OCI-LY1 (cell line): ENCODE measurements at regions not wholly inside any gene's neighbourhood (a gene's known extent, or its start where the extent isn't known, plus 50 kb on each side); places are given as distances from the start of the nearest gene placed in this dataset.

Experiments
- H2AFZ ChIP-seq: fragments of 200-600 bp; sonication (generic), shearing (Covaris generic); 2 replicates; pipeline ENCODE4 v1.6.0; 2014; ENCODE audit warnings: antibody characterized with exemption, mild to moderate bottlenecking, low read length
- H3F3A ChIP-seq: fragments of 200-600 bp; sonication (generic), shearing (Covaris generic); 2 replicates; pipeline ENCODE4 v1.6.0; 2014; ENCODE audit warnings: mild to moderate bottlenecking, antibody characterized with exemption, low read length, moderate library complexity; ENCODE audit not compliant: insufficient read depth
- H3K27ac ChIP-seq: fragments of 200-600 bp; sonication (generic); 2 replicates; pipeline ENCODE4 v1.5.1; 2014; ENCODE audit warnings: low read length, mixed run types, mild to moderate bottlenecking, low read depth; ENCODE audit not compliant: poor library complexity, severe bottlenecking
- H3K27me3 ChIP-seq: fragments of 200-600 bp; sonication (generic); 2 replicates; pipeline ENCODE4 v1.6.0; 2014; ENCODE audit warnings: antibody characterized with exemption, mild to moderate bottlenecking, low read length, moderate library complexity; ENCODE audit not compliant: insufficient read depth
- H3K36me3 ChIP-seq: fragments of 200-600 bp; sonication (generic); 2 replicates; pipeline ENCODE4 v1.6.1; 2014; ENCODE audit warnings: mild to moderate bottlenecking, antibody characterized with exemption, low read length, moderate library complexity, mixed read lengths; ENCODE audit not compliant: insufficient read depth
- H3K4me1 ChIP-seq: fragments of 200-600 bp; sonication (generic); 2 replicates; pipeline ENCODE4 v1.5.1; 2014; ENCODE audit warnings: mild to moderate bottlenecking, low read length, moderate library complexity; ENCODE audit not compliant: insufficient read depth, severe bottlenecking
- H3K4me2 ChIP-seq: fragments of 200-600 bp; sonication (generic), shearing (Covaris generic); 2 replicates; pipeline ENCODE4 v1.6.1; 2014; ENCODE audit warnings: low read length
- H3K4me3 ChIP-seq: fragments of 200-600 bp; sonication (generic); 2 replicates; pipeline ENCODE4 v1.5.1; 2014; ENCODE audit warnings: low read length, low read depth, mild to moderate bottlenecking, mixed read lengths; ENCODE audit not compliant: poor library complexity, severe bottlenecking
- H3K79me2 ChIP-seq: fragments of 200-600 bp; shearing (Covaris generic); 2 replicates; pipeline ENCODE4 v1.6.1; 2016; ENCODE audit warnings: mixed run types, low read length, mixed read lengths; ENCODE audit not compliant: insufficient read depth
- H3K9ac ChIP-seq: fragments of 200-600 bp; sonication (generic), shearing (Covaris generic); 2 replicates; pipeline ENCODE4 v1.6.1; 2014; ENCODE audit warnings: mild to moderate bottlenecking, low read length, mixed read lengths
- H3K9me2 ChIP-seq: fragments of 200-600 bp; sonication (generic), shearing (Covaris generic); 2 replicates; pipeline ENCODE4 v1.6.1; 2014; ENCODE audit warnings: low read depth, mild to moderate bottlenecking, low read length, mixed read lengths
- H3K9me3 ChIP-seq: fragments of 200-600 bp; shearing (Covaris generic); 2 replicates; pipeline ENCODE4 v1.6.1; 2014; ENCODE audit warnings: low read length, mixed read lengths
- H4K20me1 ChIP-seq: fragments of 200-600 bp; sonication (generic), shearing (Covaris generic); 2 replicates; pipeline ENCODE4 v1.6.0; 2016; ENCODE audit warnings: mild to moderate bottlenecking, low read length; ENCODE audit not compliant: insufficient read depth
- EZH2 ChIP-seq: fragments of 200-600 bp; sonication (generic), shearing (Covaris generic); IDR thresholded peaks from 2 replicates; pipeline ENCODE4 v1.8.0; 2017; ENCODE audit warnings: borderline replicate concordance, mixed run types, mild to moderate bottlenecking, antibody characterized with exemption, low read length, moderate library complexity, mixed read lengths
- TF ChIP-seq, protein P1 (sequence below): fragments of 200-600 bp; sonication (generic), shearing (Covaris generic); IDR thresholded peaks from 2 replicates; pipeline ENCODE4 v1.5.1; 2017; ENCODE audit warnings: mild to moderate bottlenecking, antibody characterized with exemption, low read length, moderate library complexity, mixed read lengths

DNA sequence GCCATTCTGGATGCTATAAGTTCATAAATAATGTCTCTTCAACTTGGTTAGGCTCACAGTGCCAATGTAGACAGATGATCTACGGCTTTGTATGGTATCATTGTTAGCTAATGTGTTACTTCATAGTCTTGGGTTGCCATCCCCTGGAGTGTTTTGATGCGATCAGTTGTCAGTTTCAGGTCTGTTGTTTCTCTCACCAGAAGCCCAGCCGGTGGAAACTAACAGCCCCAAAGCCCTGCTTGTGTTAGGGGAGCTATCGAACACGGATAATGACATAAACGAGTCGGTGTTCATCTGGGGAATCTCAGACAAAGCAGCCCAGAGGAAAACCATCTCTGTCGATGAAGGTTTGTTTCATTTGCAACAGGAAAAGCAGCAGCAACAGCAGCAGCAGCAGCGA, 107.4 kb upstream of the ANKFN1 start:
- no peaks in the 10 kb centered on the region for H3K4me1 ChIP-seq

DNA sequence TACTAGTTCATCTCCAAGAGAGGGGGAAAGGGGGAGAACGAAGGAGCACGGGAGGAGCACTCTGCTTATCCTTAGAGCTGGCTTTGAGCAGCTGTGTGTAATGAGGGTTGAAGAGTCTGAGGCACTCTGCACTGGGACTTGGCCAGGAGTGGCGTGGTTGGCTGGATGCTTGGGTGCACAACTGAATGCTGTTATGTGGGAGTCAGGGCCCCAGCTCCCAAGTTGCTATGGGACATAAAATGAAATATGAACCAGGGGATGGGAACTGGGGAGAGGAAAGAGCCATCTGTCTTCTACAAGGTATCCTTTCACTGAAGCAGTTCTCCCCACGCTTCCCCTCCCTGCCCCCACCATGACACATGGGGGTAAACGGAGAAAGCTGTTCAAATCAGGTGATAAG, 105.9 kb upstream of the ANKFN1 start:
- TF ChIP-seq EZH2, result no peak
- TF ChIP-seq, protein P1, sequence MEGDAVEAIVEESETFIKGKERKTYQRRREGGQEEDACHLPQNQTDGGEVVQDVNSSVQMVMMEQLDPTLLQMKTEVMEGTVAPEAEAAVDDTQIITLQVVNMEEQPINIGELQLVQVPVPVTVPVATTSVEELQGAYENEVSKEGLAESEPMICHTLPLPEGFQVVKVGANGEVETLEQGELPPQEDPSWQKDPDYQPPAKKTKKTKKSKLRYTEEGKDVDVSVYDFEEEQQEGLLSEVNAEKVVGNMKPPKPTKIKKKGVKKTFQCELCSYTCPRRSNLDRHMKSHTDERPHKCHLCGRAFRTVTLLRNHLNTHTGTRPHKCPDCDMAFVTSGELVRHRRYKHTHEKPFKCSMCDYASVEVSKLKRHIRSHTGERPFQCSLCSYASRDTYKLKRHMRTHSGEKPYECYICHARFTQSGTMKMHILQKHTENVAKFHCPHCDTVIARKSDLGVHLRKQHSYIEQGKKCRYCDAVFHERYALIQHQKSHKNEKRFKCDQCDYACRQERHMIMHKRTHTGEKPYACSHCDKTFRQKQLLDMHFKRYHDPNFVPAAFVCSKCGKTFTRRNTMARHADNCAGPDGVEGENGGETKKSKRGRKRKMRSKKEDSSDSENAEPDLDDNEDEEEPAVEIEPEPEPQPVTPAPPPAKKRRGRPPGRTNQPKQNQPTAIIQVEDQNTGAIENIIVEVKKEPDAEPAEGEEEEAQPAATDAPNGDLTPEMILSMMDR, result no peak
- Histone ChIP-seq H3K36me3 (no peaks in the 10 kb centered on the region), H2AFZ (no peak overlapping the region), H3F3A (no peaks in the 10 kb centered on the region), H3K27ac (no peak overlapping the region), H3K9ac (no peak overlapping the region), H4K20me1 (no peaks in the 10 kb centered on the region), H3K4me1 (no peaks in the 10 kb centered on the region), H3K4me3 (no peak overlapping the region), H3K27me3 (no peaks in the 10 kb centered on the region), H3K9me2 (no peaks in the 10 kb centered on the region), H3K4me2 (no peak overlapping the region), H3K79me2 (no peaks in the 10 kb centered on the region), H3K9me3 (no peaks in the 10 kb centered on the region)

More for the DNA sequence above, 107.4 kb upstream of the ANKFN1 start:
- no peaks in the 10 kb centered on the region for H4K20me1 ChIP-seq
- H3K27me3 ChIP-seq, result no peaks in the 10 kb centered on the region
- no peak overlapping the region for H3K9ac ChIP-seq
- no peaks in the 10 kb centered on the region for H3F3A ChIP-seq
- H3K27ac ChIP-seq, result no peak overlapping the region
- H3K36me3 ChIP-seq, result no peaks in the 10 kb centered on the region
- H3K4me3 ChIP-seq, result no peak overlapping the region
- no peak for TF ChIP-seq EZH2
- no peaks in the 10 kb centered on the region for H3K9me2 ChIP-seq
- no peaks in the 10 kb centered on the region for H3K79me2 ChIP-seq
- H3K4me2 ChIP-seq, result no peak overlapping the region
- H2AFZ ChIP-seq, result no peak overlapping the region
- H3K9me3 ChIP-seq, result no peaks in the 10 kb centered on the region

DNA sequence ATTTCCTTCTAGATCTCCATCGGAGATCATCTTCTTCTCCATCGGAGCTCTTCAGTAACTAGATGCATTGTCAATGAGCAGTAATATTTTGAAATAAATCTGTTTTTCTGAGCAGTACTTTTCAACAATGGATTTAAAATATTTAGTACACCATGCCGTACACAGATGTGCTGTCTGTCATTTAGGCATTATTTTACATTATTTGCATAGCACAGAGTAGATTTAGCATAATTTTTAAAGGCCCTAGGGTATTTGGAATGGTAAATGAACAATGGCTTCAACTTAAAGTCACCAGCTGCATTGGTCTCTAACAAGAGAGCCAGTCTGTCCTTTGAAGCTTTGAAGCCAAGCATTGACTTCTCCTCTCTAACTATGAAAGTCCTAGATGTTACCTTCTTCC, 95.4 kb upstream of the ANKFN1 start:
- Histone ChIP-seq H3K79me2 (no peaks in the 10 kb centered on the region), H3K9me3 (no peaks in the 10 kb centered on the region), H3K4me3 (no peak overlapping the region), H3K4me1 (no peaks in the 10 kb centered on the region), H3K9ac (no peak overlapping the region), H3K27me3 (no peaks in the 10 kb centered on the region), H3F3A (no peaks in the 10 kb centered on the region), H3K4me2 (no peak overlapping the region), H2AFZ (no peak overlapping the region), H3K36me3 (no peaks in the 10 kb centered on the region), H3K9me2 (no peaks in the 10 kb centered on the region), H3K27ac (no peak overlapping the region), H4K20me1 (no peaks in the 10 kb centered on the region)
- TF ChIP-seq EZH2, result no peak
- TF ChIP-seq, protein P1, result no peak

DNA sequence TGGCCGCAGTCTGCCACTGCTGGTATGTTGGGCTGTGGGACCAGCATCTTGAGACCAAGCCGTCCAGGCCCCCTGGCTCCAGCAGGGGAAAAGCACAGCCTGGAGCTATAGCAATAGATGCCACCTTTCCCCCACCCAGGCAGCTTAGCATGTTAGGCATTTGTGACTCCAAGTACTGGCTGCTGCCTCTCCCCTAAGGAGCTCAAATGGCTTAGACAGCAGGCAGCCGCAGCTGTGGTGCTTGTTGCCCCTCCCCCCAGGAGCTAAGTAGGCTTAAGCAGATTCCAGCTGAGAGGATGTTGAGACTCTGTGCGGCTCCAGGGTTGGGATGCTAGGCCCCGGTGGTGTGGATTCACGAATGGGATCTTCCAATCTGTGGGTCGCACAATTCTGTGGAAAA, 88.8 kb upstream of the ANKFN1 start:
- Histone ChIP-seq H3K4me3 (no peak overlapping the region), H4K20me1 (no peaks in the 10 kb centered on the region), H3K79me2 (no peaks in the 10 kb centered on the region), H3K4me1 (no peaks in the 10 kb centered on the region), H3K27me3 (no peaks in the 10 kb centered on the region), H3K27ac (no peak overlapping the region), H3F3A (no peaks in the 10 kb centered on the region), H3K9me2 (no peaks in the 10 kb centered on the region), H3K36me3 (no peaks in the 10 kb centered on the region), H3K4me2 (no peak overlapping the region), H3K9me3 (no peaks in the 10 kb centered on the region), H2AFZ (no peak overlapping the region), H3K9ac (no peak overlapping the region)
- TF ChIP-seq, protein P1, result no peak
- TF ChIP-seq EZH2, result no peak
